ENCODE measurements at regions not wholly inside any gene's neighbourhood (a gene's known extent, or its start where the extent isn't known, plus 50 kb on each side); places are given as distances from the start of the nearest gene placed in this dataset.

- TF ChIP-seq, protein P1, sequence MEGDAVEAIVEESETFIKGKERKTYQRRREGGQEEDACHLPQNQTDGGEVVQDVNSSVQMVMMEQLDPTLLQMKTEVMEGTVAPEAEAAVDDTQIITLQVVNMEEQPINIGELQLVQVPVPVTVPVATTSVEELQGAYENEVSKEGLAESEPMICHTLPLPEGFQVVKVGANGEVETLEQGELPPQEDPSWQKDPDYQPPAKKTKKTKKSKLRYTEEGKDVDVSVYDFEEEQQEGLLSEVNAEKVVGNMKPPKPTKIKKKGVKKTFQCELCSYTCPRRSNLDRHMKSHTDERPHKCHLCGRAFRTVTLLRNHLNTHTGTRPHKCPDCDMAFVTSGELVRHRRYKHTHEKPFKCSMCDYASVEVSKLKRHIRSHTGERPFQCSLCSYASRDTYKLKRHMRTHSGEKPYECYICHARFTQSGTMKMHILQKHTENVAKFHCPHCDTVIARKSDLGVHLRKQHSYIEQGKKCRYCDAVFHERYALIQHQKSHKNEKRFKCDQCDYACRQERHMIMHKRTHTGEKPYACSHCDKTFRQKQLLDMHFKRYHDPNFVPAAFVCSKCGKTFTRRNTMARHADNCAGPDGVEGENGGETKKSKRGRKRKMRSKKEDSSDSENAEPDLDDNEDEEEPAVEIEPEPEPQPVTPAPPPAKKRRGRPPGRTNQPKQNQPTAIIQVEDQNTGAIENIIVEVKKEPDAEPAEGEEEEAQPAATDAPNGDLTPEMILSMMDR (conservative IDR thresholded peaks at IDR 0.05), result no peak
- TF ChIP-seq EZH2 (IDR thresholded peaks at IDR 0.05; ENCODE audit: low read depth), result no peak
Measured at GRCh38 chr9:87179553-87180340, 232.4 kb upstream of the GAS1 start.
